GM18873 (cell line): ENCODE measurements at regions not wholly inside any gene's neighbourhood (a gene's known extent, or its start where the extent isn't known, plus 50 kb on each side); places are given as distances from the start of the nearest gene placed in this dataset.

Source experiments
- ATAC-seq: cut with Tn5 transposase; IDR thresholded peaks from one replicate; pipeline ENCODE4 v1.9.1; 2021; ENCODE audit warnings: mild to moderate bottlenecking, moderate library complexity, moderate number of reproducible peaks; ENCODE audit not compliant: unreplicated experiment, low FRiP score

GRCh38 chr10:128594688-128595087 is 468.5 kb upstream of the MKI67 start:
- no peak for ATAC-seq

- no peak for ATAC-seq
These were observed 470.7 kb upstream of the MKI67 start for GRCh38 chr10:128596906-128597305.

DNA sequence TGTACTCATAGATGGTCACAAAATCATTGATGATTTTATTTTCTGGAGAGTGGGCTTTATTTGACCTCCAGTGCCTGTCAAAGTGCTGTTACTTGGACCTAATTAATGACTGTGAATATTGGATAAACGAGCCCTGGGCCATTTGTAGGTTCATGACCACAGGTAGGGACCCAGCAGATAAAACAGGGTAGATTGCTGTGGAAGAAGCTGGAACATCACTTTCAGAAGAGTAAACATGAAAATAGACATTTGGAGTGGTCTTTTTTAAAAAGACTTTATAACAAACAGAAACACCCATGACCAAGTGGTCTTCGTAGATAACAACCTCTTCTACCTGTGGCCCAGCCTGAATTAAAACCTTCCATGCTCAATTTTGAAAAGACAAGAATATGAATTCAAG is 472.8 kb upstream of the MKI67 start:
- ATAC-seq = no peak

DNA sequence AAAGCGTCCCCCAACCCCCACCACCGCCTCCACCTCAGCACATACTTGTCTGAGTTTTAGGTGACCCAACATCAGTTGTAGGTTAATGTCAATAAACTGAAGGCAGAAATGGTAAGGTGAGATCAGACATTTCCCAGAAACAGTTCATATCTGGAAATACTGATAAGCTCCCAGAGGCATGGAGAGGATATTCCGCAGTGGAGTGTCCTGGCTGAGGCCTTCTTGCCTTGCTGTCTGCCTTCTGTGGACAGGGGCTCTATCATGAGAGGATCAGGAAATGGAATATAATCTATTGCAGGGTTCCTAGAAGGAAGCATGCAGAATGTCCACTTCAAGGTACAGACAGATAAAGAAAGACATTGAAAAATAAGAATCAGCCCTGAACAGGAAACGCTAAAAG is 473.3 kb upstream of the MKI67 start:
- ATAC-seq = no peak

GRCh38 chr10:128602183-128602582 is 476.0 kb upstream of the MKI67 start:
- no peak for ATAC-seq

DNA sequence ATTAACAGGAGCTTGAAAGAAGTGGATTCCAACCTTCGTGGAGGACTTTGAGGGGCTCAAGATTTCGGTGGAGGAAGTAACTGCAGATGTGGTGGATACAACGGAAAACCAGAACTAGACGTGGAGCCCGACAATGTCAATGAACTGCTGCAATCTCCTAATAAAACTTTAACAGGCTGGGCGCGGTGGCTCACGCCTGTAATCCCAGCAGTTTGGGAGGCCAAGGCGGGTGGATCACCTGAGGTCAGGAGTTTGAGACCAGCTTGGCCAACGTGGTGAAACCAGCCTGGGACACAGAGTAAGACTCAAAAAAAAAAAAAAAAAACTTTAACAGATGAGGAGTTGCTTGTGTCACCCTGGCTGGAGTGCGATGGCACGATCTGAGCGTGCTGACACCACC is 477.8 kb upstream of the MKI67 start:
- ATAC-seq = no peak

DNA sequence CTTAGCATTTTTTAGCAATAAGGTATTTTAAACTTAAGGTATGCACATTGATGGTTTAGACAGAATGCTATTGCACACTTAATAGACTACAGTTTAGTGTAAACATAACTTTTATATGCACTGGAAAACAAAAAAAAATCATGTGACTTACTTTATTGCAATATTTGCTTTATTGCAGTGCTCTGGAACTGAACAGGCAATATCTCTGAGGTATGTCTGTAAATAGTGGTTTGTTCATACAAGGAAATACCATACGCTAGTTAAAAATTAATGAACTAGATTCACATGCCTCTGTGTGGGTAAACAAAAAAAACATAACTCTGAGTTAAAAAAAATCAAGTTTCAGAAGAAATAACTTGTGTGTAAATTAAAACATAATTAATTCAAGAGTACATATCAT is 479.0 kb upstream of the MKI67 start:
- ATAC-seq = no peak

DNA sequence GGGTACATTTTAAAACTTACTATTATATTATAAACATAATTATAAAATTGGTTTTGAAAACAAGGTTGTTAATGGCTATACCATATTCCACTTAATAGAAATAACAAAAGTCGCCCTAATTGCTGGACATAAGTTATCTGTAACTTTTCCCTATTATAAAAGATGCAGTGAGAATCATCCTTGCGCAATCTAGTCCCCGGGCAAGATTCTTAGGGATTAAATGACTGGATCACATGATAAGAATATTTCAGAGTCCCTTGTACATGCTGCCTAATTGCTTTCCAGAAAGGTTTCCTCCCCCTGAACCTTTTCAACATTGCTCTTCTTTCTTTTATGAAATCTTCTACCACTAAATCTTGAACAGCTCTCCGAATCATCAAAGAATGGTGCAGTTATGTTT is 479.8 kb upstream of the MKI67 start:
- no peak for ATAC-seq

DNA sequence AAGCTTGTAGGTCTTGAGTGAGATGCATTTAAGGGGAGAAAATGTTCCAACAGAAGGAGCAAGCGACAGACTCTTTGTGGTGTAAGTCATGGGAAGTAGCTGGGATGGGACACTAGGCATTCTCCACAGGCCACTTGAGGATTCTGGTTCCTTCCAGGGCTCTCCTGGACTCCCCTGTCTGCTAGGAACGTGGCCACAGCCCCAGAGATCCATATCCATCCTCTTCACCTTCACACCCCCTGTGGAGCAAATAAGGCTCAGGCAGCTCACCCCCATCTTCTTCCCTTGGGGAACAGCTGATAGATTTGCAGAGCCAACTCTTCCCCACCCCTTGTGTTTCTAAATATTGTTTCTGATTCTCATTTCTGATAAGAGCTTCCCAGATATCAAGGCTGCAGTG is 482.6 kb upstream of the MKI67 start:
- no peak for ATAC-seq

- no peak for ATAC-seq
These were observed 483.2 kb upstream of the MKI67 start for GRCh38 chr10:128609460-128609859.

DNA sequence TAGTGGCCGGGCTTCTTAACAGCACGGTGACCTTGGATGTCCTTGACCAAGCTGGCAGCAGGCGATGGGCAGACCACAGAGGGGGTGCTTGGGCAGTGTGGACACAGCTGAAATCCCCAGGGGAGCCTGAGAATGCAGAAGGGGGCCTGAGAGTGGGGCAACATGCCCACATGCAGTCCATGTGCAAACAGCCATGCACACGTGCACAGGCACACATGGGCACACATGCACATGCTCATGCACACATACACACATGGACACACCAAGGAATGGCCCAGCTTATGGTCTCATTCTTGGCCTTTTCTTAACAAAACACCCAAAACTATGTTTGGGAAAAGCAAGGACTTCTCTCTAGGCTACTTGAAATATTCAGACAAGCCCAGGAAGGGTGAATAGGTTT is 483.9 kb upstream of the MKI67 start:
- ATAC-seq = no peak

- ATAC-seq = no peak
These were observed 486.0 kb upstream of the MKI67 start for GRCh38 chr10:128612195-128612594.

DNA sequence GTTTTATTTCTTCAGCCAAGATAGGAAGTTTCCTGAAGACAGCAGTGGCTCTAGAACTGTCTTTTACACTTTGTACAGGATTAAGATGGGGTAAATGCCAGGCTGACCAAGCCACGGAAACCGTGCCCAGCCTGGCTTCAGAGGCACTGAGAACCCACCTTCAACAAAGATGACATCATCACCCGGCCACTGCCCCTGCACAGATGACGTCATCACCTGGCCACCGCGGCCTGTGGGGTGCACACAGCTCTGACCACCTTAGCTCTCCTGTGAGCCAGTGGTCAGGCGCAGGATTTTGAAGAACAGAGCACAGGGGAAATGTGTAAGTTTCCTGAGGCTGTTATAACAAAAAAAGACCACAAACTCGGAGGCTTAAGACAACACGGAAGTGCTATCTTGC is 486.4 kb upstream of the MKI67 start:
- ATAC-seq = no peak

GRCh38 chr10:128614016-128614605 is 487.9 kb upstream of the MKI67 start:
- no peak for ATAC-seq

DNA sequence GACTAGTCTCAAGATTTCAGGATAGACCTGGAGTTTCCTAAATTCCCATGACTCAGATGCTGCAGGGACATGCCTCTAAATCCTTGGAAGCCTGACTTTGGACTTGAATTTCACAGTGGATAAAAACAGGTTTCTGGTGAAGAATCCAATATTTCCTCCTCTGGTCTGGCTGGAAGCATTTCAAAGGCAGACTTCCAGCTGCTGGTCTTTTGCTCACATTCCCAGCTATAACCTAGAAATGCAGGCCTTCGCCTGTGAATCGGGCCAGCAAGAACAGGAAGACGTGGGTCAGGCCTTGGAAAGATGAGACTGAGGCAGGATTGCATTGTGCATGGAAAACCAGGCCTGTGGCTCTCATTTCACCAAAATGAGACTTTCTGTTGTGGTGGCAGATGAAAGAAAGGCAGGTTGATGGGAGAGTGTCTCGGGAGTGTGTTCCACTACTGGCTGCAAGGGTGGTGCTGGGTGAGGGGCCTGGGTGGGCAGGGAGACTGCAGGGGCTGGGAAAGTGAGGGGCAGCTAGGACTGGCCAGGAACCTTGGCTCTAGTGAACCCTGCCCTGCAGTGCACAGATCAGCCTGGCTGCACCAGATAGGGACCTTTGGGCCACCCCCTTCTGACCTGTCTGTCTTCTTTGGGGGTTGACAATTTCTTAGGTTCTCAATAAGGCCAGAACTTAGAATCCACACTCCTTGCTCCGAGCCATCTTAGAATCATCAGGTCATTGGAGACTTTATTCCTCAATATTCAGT is 488.8 kb upstream of the MKI67 start:
- ATAC-seq = no peak

DNA sequence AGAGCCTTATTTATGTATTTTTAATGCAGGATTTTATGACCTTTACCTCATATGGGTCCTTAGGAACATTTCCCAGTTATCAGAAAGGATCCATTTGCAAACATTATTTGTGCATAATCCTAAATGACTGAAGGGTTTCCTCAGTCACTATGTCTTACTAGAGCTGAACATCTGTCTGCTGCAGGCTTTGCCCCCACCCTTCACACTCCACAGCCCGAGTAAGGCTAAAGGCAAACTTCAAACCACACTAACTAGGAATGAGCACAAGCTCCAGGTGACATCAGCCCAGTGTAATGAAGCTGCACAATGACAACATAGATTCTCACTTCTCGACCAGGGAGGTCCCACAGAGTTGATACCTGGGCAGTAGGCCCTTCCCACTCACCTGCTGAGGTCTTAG is 491.3 kb upstream of the MKI67 start:
- ATAC-seq = no peak

GRCh38 chr10:128622706-128623105 is 496.5 kb upstream of the MKI67 start:
- no peak for ATAC-seq

- no peak for ATAC-seq
These were observed 497.6 kb upstream of the MKI67 start for GRCh38 chr10:128623776-128624175.

DNA sequence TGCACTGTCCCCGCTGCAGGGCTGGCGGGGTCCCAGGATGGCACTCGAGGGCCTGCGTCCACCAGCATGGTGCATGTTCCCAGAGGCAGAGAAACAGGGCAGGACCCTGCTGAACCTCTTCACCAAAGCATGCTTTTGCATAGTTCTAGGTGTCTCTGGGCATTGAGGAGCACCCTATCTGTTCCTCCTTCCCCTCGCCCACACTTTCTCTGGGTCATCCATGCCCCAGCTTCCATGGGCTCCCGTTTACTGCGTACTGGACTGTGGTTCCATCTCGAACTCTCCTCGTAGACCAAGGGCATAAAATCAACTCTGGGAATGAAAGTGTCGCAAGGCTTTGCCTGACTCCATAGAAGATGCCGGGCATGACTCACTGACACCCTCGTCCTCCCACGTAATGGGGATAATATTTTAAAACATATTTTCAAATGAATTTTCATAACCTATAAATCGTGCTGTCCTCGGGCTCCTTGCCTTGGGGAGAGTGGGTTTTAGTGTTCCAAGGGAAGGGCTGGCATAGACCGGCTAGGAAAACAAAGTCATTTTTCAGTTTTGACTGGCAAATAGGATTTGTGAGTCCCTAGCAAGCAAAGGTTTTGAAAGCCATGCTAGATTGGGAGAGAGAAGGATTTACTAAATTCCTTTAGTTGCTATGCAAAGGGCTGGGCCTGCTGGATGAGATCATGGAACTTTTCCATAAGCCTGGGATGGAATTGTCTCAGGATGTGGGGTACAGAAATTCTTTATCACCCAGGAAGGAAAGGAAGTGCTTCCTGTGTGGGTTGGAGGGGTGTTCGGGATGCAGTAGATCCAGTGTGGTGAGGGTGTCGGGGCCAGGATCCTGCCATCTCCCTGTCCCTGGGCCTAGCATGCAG is 498.7 kb upstream of the MKI67 start:
- ATAC-seq = no peak

DNA sequence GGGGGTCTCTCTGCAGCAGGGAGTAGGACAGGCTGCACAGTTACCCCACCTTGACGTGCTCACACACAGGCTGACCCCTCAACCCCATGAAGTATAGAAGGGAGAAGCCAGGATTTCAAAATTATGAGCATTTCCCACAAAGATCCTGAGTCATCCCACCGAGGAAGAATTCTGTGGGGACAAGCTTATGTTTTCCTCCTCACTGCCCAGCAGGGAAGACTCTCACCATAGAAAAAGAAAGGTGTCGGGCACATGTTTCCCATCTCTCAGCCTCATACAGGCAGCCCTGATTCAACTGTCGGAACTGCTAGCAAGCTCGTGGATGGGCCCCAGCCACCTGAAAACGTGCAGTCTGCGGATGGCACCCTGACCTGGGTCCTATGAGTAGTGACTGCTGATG is 499.7 kb upstream of the MKI67 start:
- no peak for ATAC-seq

DNA sequence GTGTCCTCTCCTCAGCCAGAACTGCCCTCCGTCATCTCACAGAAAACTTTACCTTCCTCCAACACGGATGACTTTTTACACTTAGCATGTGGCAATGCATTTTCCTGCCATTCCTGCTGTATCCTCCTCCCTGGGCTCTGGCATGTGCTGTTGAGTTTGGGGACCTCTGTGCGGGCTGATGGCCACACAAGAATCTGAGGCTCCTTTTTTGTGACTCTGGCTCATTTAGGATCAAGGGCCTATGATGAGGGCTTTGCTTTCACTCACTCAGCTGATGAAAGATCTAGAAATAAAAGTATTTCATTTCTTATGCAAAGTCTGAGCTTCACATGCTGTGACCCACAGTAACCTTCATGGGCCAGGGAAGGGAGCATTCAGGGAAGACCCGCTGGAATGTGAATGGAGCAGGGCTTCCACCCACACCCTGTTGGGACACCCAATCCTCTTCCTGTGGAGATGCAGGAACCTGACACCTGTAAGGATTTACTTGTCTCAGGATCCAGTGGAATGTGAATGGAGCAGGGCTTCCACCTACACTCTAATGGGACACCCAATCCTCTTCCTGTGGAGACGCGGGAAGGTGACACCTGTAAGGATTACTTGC is 500.3 kb upstream of the MKI67 start:
- no peak for ATAC-seq
